OCI-LY1 (cell line): ENCODE measurements at regions not wholly inside any gene's neighbourhood (a gene's known extent, or its start where the extent isn't known, plus 50 kb on each side); places are given as distances from the start of the nearest gene placed in this dataset.

Source experiments
- H2AFZ ChIP-seq: fragments of 200-600 bp; sonication (generic), shearing (Covaris generic); 2 replicates; pipeline ENCODE4 v1.6.0; 2014; ENCODE audit warnings: antibody characterized with exemption, mild to moderate bottlenecking, low read length
- H3F3A ChIP-seq: fragments of 200-600 bp; sonication (generic), shearing (Covaris generic); 2 replicates; pipeline ENCODE4 v1.6.0; 2014; ENCODE audit warnings: mild to moderate bottlenecking, antibody characterized with exemption, low read length, moderate library complexity; ENCODE audit not compliant: insufficient read depth
- H3K27ac ChIP-seq: fragments of 200-600 bp; sonication (generic); 2 replicates; pipeline ENCODE4 v1.5.1; 2014; ENCODE audit warnings: low read length, mixed run types, mild to moderate bottlenecking, low read depth; ENCODE audit not compliant: poor library complexity, severe bottlenecking
- H3K27me3 ChIP-seq: fragments of 200-600 bp; sonication (generic); 2 replicates; pipeline ENCODE4 v1.6.0; 2014; ENCODE audit warnings: antibody characterized with exemption, mild to moderate bottlenecking, low read length, moderate library complexity; ENCODE audit not compliant: insufficient read depth
- H3K36me3 ChIP-seq: fragments of 200-600 bp; sonication (generic); 2 replicates; pipeline ENCODE4 v1.6.1; 2014; ENCODE audit warnings: mild to moderate bottlenecking, antibody characterized with exemption, low read length, moderate library complexity, mixed read lengths; ENCODE audit not compliant: insufficient read depth
- H3K4me1 ChIP-seq: fragments of 200-600 bp; sonication (generic); 2 replicates; pipeline ENCODE4 v1.5.1; 2014; ENCODE audit warnings: mild to moderate bottlenecking, low read length, moderate library complexity; ENCODE audit not compliant: insufficient read depth, severe bottlenecking
- H3K4me2 ChIP-seq: fragments of 200-600 bp; sonication (generic), shearing (Covaris generic); 2 replicates; pipeline ENCODE4 v1.6.1; 2014; ENCODE audit warnings: low read length
- H3K4me3 ChIP-seq: fragments of 200-600 bp; sonication (generic); 2 replicates; pipeline ENCODE4 v1.5.1; 2014; ENCODE audit warnings: low read length, low read depth, mild to moderate bottlenecking, mixed read lengths; ENCODE audit not compliant: poor library complexity, severe bottlenecking
- H3K79me2 ChIP-seq: fragments of 200-600 bp; shearing (Covaris generic); 2 replicates; pipeline ENCODE4 v1.6.1; 2016; ENCODE audit warnings: mixed run types, low read length, mixed read lengths; ENCODE audit not compliant: insufficient read depth
- H3K9ac ChIP-seq: fragments of 200-600 bp; sonication (generic), shearing (Covaris generic); 2 replicates; pipeline ENCODE4 v1.6.1; 2014; ENCODE audit warnings: mild to moderate bottlenecking, low read length, mixed read lengths
- H3K9me2 ChIP-seq: fragments of 200-600 bp; sonication (generic), shearing (Covaris generic); 2 replicates; pipeline ENCODE4 v1.6.1; 2014; ENCODE audit warnings: low read depth, mild to moderate bottlenecking, low read length, mixed read lengths
- H3K9me3 ChIP-seq: fragments of 200-600 bp; shearing (Covaris generic); 2 replicates; pipeline ENCODE4 v1.6.1; 2014; ENCODE audit warnings: low read length, mixed read lengths
- H4K20me1 ChIP-seq: fragments of 200-600 bp; sonication (generic), shearing (Covaris generic); 2 replicates; pipeline ENCODE4 v1.6.0; 2016; ENCODE audit warnings: mild to moderate bottlenecking, low read length; ENCODE audit not compliant: insufficient read depth
- EZH2 ChIP-seq: fragments of 200-600 bp; sonication (generic), shearing (Covaris generic); IDR thresholded peaks from 2 replicates; pipeline ENCODE4 v1.8.0; 2017; ENCODE audit warnings: borderline replicate concordance, mixed run types, mild to moderate bottlenecking, antibody characterized with exemption, low read length, moderate library complexity, mixed read lengths
- TF ChIP-seq, protein P1 (sequence below): fragments of 200-600 bp; sonication (generic), shearing (Covaris generic); IDR thresholded peaks from 2 replicates; pipeline ENCODE4 v1.5.1; 2017; ENCODE audit warnings: mild to moderate bottlenecking, antibody characterized with exemption, low read length, moderate library complexity, mixed read lengths

DNA sequence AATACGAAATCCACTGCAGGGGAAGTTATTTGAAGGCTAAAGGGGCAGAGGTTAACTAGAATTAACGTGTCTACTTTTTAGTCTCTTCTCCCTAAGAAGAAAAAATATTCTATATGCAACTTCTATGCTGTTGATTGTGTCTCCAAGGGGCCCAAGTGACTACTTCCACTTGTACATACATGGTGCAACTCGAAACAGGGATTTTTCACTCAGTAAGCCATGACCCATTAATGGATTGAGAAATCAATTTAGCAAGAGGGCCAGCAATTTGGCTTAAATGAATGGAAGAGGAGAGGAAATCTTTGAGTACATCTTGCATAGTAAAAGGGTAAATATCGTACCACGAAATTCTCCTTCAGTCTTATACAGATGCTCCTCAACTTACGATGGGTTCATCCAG lies 151.1 kb upstream of the HES1 start:
- H3K27me3 ChIP-seq, result no peaks in the 10 kb centered on the region; the same call in 1 of the 2 replicates
- no peak overlapping the region for H2AFZ ChIP-seq

GRCh38 chr3:193987186-193987585 lies 148.8 kb upstream of the HES1 start:
- TF ChIP-seq, protein P1, sequence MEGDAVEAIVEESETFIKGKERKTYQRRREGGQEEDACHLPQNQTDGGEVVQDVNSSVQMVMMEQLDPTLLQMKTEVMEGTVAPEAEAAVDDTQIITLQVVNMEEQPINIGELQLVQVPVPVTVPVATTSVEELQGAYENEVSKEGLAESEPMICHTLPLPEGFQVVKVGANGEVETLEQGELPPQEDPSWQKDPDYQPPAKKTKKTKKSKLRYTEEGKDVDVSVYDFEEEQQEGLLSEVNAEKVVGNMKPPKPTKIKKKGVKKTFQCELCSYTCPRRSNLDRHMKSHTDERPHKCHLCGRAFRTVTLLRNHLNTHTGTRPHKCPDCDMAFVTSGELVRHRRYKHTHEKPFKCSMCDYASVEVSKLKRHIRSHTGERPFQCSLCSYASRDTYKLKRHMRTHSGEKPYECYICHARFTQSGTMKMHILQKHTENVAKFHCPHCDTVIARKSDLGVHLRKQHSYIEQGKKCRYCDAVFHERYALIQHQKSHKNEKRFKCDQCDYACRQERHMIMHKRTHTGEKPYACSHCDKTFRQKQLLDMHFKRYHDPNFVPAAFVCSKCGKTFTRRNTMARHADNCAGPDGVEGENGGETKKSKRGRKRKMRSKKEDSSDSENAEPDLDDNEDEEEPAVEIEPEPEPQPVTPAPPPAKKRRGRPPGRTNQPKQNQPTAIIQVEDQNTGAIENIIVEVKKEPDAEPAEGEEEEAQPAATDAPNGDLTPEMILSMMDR, result no peak
- TF ChIP-seq EZH2, result no peak
- H3K9me2 ChIP-seq, result no peaks in the 10 kb centered on the region
- H3K27me3 ChIP-seq, result no peaks in the 10 kb centered on the region; the same call in 1 of the 2 replicates
- H3K79me2 ChIP-seq, result no peaks in the 10 kb centered on the region
- no peak overlapping the region for H3K9ac ChIP-seq
- no peaks in the 10 kb centered on the region for H3K4me1 ChIP-seq
- no peaks in the 10 kb centered on the region for H3F3A ChIP-seq
- no peak overlapping the region for H2AFZ ChIP-seq
- no peaks in the 10 kb centered on the region for H4K20me1 ChIP-seq
- no peaks in the 10 kb centered on the region for H3K36me3 ChIP-seq
- no peak overlapping the region for H3K4me3 ChIP-seq
- H3K27ac ChIP-seq, result no peak overlapping the region
- no peaks in the 10 kb centered on the region for H3K9me3 ChIP-seq
- H3K4me2 ChIP-seq, result no peak overlapping the region

More for the DNA sequence above, 151.1 kb upstream of the HES1 start:
- H3K4me1 ChIP-seq, result no peaks in the 10 kb centered on the region
- H3F3A ChIP-seq, result no peaks in the 10 kb centered on the region
- H3K4me2 ChIP-seq, result no peak overlapping the region
- no peak overlapping the region for H3K27ac ChIP-seq
- H3K9ac ChIP-seq, result no peak overlapping the region
- TF ChIP-seq EZH2, result no peak
- TF ChIP-seq, protein P1, result no peak
- no peak overlapping the region for H3K4me3 ChIP-seq
- H3K79me2 ChIP-seq, result no peaks in the 10 kb centered on the region
- H3K36me3 ChIP-seq, result no peaks in the 10 kb centered on the region
- no peaks in the 10 kb centered on the region for H3K9me2 ChIP-seq
- H4K20me1 ChIP-seq, result no peaks in the 10 kb centered on the region
- no peaks in the 10 kb centered on the region for H3K9me3 ChIP-seq

GRCh38 chr3:193989186-193989585 lies 146.8 kb upstream of the HES1 start:
- H3F3A ChIP-seq, result no peaks in the 10 kb centered on the region
- no peaks in the 10 kb centered on the region for H3K4me1 ChIP-seq
- H3K9me2 ChIP-seq, result no peaks in the 10 kb centered on the region
- no peak overlapping the region for H3K4me2 ChIP-seq
- no peak overlapping the region for H3K4me3 ChIP-seq
- TF ChIP-seq, protein P1, result no peak
- TF ChIP-seq EZH2, result no peak
- no peak overlapping the region for H3K27ac ChIP-seq
- no peaks in the 10 kb centered on the region for H3K36me3 ChIP-seq
- no peaks in the 10 kb centered on the region for H3K79me2 ChIP-seq
- no peaks in the 10 kb centered on the region for H4K20me1 ChIP-seq
- H2AFZ ChIP-seq, result no peak overlapping the region
- no peaks in the 10 kb centered on the region for H3K9me3 ChIP-seq
- H3K9ac ChIP-seq, result no peak overlapping the region
- H3K27me3 ChIP-seq, result no peaks in the 10 kb centered on the region; the same call in 1 of the 2 replicates
